ENCODE measurements at regions not wholly inside any gene's neighbourhood (a gene's known extent, or its start where the extent isn't known, plus 50 kb on each side); places are given as distances from the start of the nearest gene placed in this dataset.

- Histone ChIP-seq H3K36me3 (no peaks in the 10 kb centered on the region), H3K4me3 (no peak overlapping the region), H3K4me1 (no peaks in the 10 kb centered on the region), H3K27me3 (no peaks in the 10 kb centered on the region), H3K27ac (no peak overlapping the region), H3K9me3 (no peaks in the 10 kb centered on the region)
- TF ChIP-seq, protein P1, sequence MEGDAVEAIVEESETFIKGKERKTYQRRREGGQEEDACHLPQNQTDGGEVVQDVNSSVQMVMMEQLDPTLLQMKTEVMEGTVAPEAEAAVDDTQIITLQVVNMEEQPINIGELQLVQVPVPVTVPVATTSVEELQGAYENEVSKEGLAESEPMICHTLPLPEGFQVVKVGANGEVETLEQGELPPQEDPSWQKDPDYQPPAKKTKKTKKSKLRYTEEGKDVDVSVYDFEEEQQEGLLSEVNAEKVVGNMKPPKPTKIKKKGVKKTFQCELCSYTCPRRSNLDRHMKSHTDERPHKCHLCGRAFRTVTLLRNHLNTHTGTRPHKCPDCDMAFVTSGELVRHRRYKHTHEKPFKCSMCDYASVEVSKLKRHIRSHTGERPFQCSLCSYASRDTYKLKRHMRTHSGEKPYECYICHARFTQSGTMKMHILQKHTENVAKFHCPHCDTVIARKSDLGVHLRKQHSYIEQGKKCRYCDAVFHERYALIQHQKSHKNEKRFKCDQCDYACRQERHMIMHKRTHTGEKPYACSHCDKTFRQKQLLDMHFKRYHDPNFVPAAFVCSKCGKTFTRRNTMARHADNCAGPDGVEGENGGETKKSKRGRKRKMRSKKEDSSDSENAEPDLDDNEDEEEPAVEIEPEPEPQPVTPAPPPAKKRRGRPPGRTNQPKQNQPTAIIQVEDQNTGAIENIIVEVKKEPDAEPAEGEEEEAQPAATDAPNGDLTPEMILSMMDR (IDR thresholded peaks at IDR 0.05), result no peak
- DNase-seq (ENCODE audit: low spot score), result no peak
These were observed 325.9 kb downstream of the SOX9 start for GRCh38 chr17:72446525-72447250.

- TF ChIP-seq, protein P1 (IDR thresholded peaks at IDR 0.05), result no peak
- H3K9me3 ChIP-seq, result no peaks in the 10 kb centered on the region
- H3K27ac ChIP-seq, result no peak overlapping the region
- no peak overlapping the region for H3K4me3 ChIP-seq
- no peaks in the 10 kb centered on the region for H3K36me3 ChIP-seq
- DNase-seq (ENCODE audit: low spot score), result no peak
- no peaks in the 10 kb centered on the region for H3K4me1 ChIP-seq
- H3K27me3 ChIP-seq, result no peaks in the 10 kb centered on the region
These were observed 326.4 kb downstream of the SOX9 start for GRCh38 chr17:72447251-72447640.

GRCh38 chr17:72448019-72448418 is 327.2 kb downstream of the SOX9 start:
- no peaks in the 10 kb centered on the region for H3K27me3 ChIP-seq
- DNase-seq (ENCODE audit: low spot score), result no peak
- no peaks in the 10 kb centered on the region for H3K4me1 ChIP-seq
- TF ChIP-seq, protein P1 (IDR thresholded peaks at IDR 0.05), result no peak
- no peaks in the 10 kb centered on the region for H3K9me3 ChIP-seq
- H3K27ac ChIP-seq, result no peak overlapping the region
- no peak overlapping the region for H3K4me3 ChIP-seq
- no peaks in the 10 kb centered on the region for H3K36me3 ChIP-seq

DNA sequence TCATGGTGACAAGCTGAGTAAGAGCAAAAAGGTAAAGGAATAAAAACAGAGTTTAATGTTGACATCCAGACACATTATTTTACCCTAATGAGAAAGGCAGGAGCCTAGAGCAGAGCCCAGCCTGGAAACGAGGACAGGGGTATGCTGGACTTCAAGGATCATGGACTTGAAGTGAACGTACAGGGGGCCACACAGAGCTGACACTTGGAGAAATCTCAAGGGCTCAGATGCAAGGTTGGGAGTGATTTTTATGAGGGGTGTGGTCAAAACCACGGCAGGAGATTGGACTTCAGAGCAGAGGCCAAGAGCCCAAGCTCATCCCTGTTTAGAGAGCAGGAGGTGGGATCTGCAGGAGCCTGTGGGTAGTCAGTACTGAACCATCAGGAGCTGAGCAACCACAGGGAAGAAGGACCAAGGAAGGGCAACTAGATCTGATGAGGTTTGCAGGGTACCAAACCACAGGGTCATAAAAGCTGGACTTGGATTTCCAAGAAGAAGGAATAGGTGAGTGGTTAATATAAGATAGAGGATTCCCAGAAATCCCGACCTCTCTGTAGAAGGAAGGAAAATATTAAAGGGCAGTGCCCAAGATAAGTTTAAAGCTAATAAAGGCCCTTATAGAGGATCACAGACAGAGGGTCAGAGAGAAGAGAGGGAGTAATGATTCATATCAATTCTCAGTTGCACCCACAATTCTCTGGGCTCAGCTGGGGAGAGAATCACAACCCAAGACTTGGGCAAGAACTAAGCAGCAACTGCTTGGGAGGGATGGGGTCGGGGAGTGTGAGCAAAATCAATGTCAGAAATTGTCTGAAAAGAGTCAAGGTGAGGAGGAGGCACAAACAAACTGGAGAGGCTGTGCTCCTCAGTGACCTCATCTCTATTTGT is 331.7 kb downstream of the SOX9 start:
- H3K4me1 ChIP-seq, result no peaks in the 10 kb centered on the region

GRCh38 chr17:72454342-72454741 is 333.5 kb downstream of the SOX9 start:
- TF ChIP-seq, protein P1 (IDR thresholded peaks at IDR 0.05), result no peak
- H3K9me3 ChIP-seq, result no peaks in the 10 kb centered on the region
- H3K4me1 ChIP-seq, result no peaks in the 10 kb centered on the region
- H3K27ac ChIP-seq, result no peak overlapping the region
- DNase-seq (ENCODE audit: low spot score), result no peak
- no peaks in the 10 kb centered on the region for H3K36me3 ChIP-seq
- no peak overlapping the region for H3K4me3 ChIP-seq
- no peaks in the 10 kb centered on the region for H3K27me3 ChIP-seq

More for the DNA sequence above, 331.7 kb downstream of the SOX9 start:
- H3K27ac ChIP-seq, result no peak overlapping the region
- TF ChIP-seq, protein P1 (IDR thresholded peaks at IDR 0.05), result no peak
- H3K4me3 ChIP-seq, result no peak overlapping the region
- H3K27me3 ChIP-seq, result no peaks in the 10 kb centered on the region
- no peaks in the 10 kb centered on the region for H3K9me3 ChIP-seq
- DNase-seq (ENCODE audit: low spot score), result no peak
- H3K36me3 ChIP-seq, result no peaks in the 10 kb centered on the region
